Activated T-helper 17 cell treated with anti-CD3 and anti-CD28 coated beads, Interleukin-2, amount 50 U/mL, for 72 hours (primary cell): ENCODE measurements at regions not wholly inside any gene's neighbourhood (a gene's known extent, or its start where the extent isn't known, plus 50 kb on each side); places are given as distances from the start of the nearest gene placed in this dataset.

ENCODE experiments used
- ATAC-seq: fragments of 150-1000 bp; cut with Tn5 transposase; replicated peaks from 2 replicates; pipeline ENCODE4 v1.10.0; 2021; ENCODE audit warnings: mild to moderate bottlenecking, moderate library complexity
- H3K27ac Mint-ChIP-seq: one replicate; pipeline ENCODE4 v1.8.0; 2022; ENCODE audit warnings: mixed read lengths
- H3K27me3 Mint-ChIP-seq: one replicate; pipeline ENCODE4 v1.8.0; 2022; ENCODE audit warnings: mixed read lengths
- H3K36me3 Mint-ChIP-seq: one replicate; pipeline ENCODE4 v1.8.0; 2022; ENCODE audit warnings: low read depth, mild to moderate bottlenecking, mixed read lengths
- H3K4me1 Mint-ChIP-seq: one replicate; pipeline ENCODE4 v1.8.0; 2022; ENCODE audit warnings: mixed read lengths
- H3K4me3 Mint-ChIP-seq: one replicate; pipeline ENCODE4 v1.8.0; 2022; ENCODE audit warnings: mild to moderate bottlenecking, mixed read lengths
- H3K9me3 Mint-ChIP-seq: one replicate; pipeline ENCODE4 v1.8.0; 2022; ENCODE audit warnings: mixed read lengths

DNA sequence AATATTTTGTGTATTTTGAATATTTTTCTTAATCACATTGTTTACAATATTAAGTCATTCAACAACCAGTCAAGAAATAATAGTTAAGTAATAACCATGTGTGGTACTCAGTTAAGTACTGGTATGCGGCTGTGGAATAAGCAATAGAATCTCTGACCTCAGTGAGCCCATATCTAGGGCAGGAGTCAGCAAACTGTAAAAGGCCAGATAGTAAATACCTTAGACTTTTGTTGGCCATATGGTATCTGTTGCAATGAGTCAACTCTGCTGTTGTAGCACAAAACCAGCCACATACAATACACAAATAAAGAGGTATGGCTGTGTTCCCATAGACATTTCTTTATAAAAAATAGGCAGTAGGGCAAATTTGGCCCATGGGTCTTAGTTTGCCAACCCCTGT is 311.6 kb upstream of the SEMA3A start:
- H3K9me3 Mint-ChIP-seq: peaks cover 5% of the 10 kb centered on the region
- ATAC-seq: no peak
- no peak overlapping the region for H3K4me3 Mint-ChIP-seq
- no peaks in the 10 kb centered on the region for H3K4me1 Mint-ChIP-seq
- no peaks in the 10 kb centered on the region for H3K27me3 Mint-ChIP-seq
- H3K36me3 Mint-ChIP-seq: no peaks in the 10 kb centered on the region
- no peak overlapping the region for H3K27ac Mint-ChIP-seq

DNA sequence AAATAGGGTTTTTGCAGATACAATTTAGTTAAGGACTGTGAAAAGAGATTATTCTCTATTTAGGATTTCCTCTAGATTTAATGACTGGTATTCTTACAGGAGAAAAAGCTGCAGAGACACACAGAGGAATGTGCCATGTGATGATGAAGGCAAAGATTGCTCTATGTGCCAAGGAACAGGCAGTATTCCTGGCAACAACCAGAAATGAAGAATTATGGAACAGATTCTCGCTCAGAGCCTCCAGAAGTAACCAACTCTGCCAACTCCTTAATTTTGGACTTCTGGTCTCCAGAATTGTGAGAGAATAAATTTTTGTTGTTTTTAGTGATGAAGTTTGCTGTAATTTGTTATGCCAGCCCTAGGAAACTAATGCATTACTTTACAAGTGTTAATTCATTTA is 307.6 kb upstream of the SEMA3A start:
- Mint-ChIP-seq H3K27ac (no peak overlapping the region), H3K36me3 (no peaks in the 10 kb centered on the region), H3K4me1 (no peaks in the 10 kb centered on the region), H3K4me3 (no peak overlapping the region), H3K27me3 (no peaks in the 10 kb centered on the region), H3K9me3 (no peaks in the 10 kb centered on the region)
- no peak for ATAC-seq

DNA sequence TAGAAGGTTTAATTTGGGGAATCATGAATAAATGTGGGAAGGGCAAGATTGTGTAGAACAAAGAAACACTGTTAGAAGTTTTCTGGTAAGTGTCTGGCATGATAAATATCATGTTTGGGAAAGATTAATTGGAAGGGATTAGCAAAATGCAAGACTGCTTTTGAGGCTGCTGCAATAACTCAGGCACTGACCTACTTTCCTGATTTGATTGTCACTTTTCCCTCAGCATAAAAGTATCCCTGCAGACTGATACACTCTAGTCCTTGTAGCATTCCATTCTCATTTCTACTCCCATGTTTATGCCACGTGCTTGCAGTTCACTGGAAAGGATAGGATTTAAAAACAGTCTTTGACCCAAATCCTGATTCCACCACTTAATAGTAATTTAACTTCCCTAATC is 303.3 kb upstream of the SEMA3A start:
- no peaks in the 10 kb centered on the region for H3K36me3 Mint-ChIP-seq
- no peaks in the 10 kb centered on the region for H3K9me3 Mint-ChIP-seq
- no peak overlapping the region for H3K4me3 Mint-ChIP-seq
- no peak for ATAC-seq
- H3K27me3 Mint-ChIP-seq: no peaks in the 10 kb centered on the region
- H3K4me1 Mint-ChIP-seq: no peaks in the 10 kb centered on the region
- no peak overlapping the region for H3K27ac Mint-ChIP-seq

DNA sequence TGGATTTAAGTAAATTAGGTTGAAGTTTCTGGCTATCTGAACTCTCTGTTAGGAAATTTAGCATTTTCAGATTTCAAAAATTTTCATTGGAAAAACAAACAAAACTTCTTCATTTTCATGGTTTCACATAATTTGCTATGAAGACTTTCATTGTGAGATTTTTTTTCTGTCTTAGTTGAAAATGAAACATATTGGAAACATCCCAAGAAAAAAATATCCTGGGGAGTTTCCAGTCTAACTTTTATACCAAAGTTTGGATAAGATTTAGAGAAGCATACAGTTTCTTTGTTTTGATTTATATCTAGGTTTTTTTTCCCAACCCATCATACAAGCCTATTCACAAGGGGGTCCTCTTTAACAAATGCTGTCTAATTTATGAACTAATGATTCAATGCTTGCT is 300.5 kb upstream of the SEMA3A start:
- H3K27ac Mint-ChIP-seq: no peak overlapping the region
- no peaks in the 10 kb centered on the region for H3K27me3 Mint-ChIP-seq
- no peak overlapping the region for H3K4me3 Mint-ChIP-seq
- no peak for ATAC-seq
- H3K4me1 Mint-ChIP-seq: no peaks in the 10 kb centered on the region
- no peaks in the 10 kb centered on the region for H3K9me3 Mint-ChIP-seq
- H3K36me3 Mint-ChIP-seq: no peaks in the 10 kb centered on the region

DNA sequence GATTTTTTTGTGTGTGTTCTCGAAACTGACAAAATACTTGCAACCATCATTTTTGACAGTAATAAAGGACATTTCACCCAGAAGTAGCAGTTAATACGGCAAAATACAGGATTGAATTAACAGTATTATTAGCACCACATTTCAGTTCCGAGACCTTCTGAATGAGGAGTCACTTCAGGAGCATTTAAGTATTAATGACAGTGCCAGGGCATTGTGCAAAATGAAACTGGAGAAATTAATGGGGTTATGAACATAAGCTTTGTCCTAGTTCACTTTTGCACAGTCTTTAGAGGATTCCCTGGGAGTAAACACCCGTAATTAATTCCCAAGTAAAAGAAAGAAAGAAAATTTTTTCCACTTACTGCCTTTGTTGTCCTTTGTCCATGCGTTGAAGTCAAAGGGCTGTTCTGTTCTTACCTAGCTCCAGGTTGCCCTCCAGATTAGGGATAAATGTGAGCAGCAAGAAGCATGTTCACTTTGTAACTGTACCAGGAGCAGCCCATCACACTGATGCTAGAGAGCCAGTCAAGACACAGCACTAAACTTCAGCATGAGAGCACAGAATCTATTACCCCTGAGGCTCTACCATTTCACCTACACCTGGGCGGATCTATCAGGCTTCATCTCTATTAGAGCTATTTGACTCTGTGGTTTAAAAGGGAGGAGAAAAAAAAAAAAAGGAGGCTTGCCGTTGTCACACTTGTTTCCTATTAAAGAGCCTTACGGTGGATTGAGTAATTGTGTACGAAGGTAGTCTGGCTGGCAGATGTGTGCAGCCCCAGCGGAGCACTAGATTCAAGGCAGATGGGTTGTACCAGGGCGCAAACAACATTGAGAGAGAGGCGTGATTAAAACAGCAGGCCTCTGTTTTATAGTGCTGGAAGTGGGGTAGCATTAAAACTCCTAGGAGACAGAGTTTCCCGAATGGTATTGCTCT is 297.8 kb upstream of the SEMA3A start:
- no peak overlapping the region for H3K4me3 Mint-ChIP-seq
- ATAC-seq: no peak
- no peaks in the 10 kb centered on the region for H3K27me3 Mint-ChIP-seq
- no peaks in the 10 kb centered on the region for H3K36me3 Mint-ChIP-seq
- no peaks in the 10 kb centered on the region for H3K4me1 Mint-ChIP-seq
- H3K9me3 Mint-ChIP-seq: no peaks in the 10 kb centered on the region
- H3K27ac Mint-ChIP-seq: no peak overlapping the region

DNA sequence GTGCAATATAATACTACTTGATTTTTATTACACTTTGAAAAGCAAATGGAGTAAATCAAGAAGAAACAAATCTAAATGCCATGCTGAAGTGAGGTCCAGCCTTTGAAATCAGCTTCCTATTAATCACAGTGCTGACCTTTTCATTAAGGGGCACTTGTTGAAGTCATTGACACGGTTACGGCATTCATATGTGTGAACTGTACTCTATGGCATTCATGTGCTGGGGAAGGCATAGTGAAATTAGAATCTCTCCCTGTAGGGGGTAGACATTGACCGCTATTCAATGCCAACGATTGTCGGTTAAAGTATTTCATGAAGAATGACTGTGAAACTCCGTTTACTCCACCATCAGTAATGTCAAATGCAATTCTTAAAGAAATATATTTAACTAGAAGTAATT is 296.1 kb upstream of the SEMA3A start:
- H3K27me3 Mint-ChIP-seq: no peaks in the 10 kb centered on the region
- no peak for ATAC-seq
- no peak overlapping the region for H3K27ac Mint-ChIP-seq
- no peaks in the 10 kb centered on the region for H3K36me3 Mint-ChIP-seq
- no peaks in the 10 kb centered on the region for H3K4me1 Mint-ChIP-seq
- no peak overlapping the region for H3K4me3 Mint-ChIP-seq
- H3K9me3 Mint-ChIP-seq: no peaks in the 10 kb centered on the region

DNA sequence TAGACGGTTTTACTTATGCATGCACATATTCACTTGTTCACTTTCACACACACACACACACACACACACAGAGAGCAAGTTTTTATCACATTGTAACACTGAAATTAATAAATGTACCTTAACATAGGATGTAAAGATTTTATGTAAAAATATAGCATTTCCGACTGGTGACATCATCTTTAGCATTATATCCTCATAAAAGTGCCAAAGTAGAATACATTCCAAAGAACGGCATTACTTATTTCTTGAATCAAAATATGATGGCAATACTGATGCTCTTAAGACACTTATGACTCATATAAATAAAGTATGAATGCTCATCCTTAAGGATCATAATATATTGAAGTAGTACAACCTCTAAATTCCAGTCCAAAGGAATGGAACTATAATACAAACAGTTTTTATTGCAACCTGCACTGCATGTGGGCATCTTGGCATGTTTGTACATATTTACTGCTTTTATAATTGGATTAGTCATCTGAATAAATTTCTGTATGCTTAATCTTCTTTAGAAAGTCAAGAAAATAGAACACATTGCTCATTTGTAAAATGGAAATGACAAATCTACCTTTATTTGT is 290.0 kb upstream of the SEMA3A start:
- H3K4me3 Mint-ChIP-seq: no peak overlapping the region
- no peak overlapping the region for H3K27ac Mint-ChIP-seq
- H3K36me3 Mint-ChIP-seq: no peaks in the 10 kb centered on the region
- H3K4me1 Mint-ChIP-seq: no peaks in the 10 kb centered on the region
- no peak for ATAC-seq
- H3K27me3 Mint-ChIP-seq: no peaks in the 10 kb centered on the region
- no peaks in the 10 kb centered on the region for H3K9me3 Mint-ChIP-seq

DNA sequence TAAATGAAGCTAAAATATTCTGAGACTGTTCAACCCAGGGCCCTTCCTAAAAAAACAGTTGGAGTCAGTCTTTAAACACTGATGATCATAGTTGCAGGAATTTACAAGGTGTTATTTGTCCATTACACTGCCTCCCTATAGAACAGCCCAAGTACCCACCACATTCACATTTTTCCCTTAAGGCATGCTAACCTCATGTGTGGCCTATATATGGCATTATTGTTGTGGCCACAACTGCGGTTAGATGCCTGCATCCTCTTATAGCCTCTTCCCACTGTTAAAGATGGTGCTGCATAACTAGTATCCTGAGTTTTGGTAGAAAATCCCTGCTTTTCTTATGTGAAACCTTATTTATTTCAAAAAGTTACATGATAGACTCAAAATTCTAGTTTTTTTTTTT is 287.9 kb upstream of the SEMA3A start:
- no peaks in the 10 kb centered on the region for H3K9me3 Mint-ChIP-seq
- no peaks in the 10 kb centered on the region for H3K4me1 Mint-ChIP-seq
- no peak overlapping the region for H3K4me3 Mint-ChIP-seq
- ATAC-seq: no peak
- H3K27ac Mint-ChIP-seq: no peak overlapping the region
- H3K27me3 Mint-ChIP-seq: no peaks in the 10 kb centered on the region
- H3K36me3 Mint-ChIP-seq: no peaks in the 10 kb centered on the region

DNA sequence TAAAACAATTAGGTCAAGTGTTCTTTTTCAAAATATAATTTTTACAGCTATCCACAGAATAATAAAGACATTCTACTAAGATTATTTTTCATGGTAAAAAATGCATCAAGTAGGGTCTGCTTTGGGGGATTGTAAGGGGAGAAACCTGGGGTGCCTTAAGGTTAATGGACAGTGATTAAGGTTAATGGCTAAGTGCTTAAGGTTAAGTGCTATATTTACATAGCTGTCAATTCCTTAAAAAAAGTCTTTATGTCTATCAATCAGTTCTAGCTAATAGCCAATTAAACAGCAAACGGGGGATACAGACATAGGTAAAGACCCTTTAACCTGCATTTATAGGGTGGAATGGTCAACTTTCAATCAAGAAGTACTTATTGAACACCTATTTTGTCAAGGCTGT is 284.5 kb upstream of the SEMA3A start:
- Mint-ChIP-seq H3K4me1 (no peaks in the 10 kb centered on the region), H3K9me3 (peaks cover 3% of the 10 kb centered on the region), H3K36me3 (no peaks in the 10 kb centered on the region), H3K27me3 (no peaks in the 10 kb centered on the region), H3K4me3 (no peak overlapping the region), H3K27ac (no peak overlapping the region)
- ATAC-seq: no peak

DNA sequence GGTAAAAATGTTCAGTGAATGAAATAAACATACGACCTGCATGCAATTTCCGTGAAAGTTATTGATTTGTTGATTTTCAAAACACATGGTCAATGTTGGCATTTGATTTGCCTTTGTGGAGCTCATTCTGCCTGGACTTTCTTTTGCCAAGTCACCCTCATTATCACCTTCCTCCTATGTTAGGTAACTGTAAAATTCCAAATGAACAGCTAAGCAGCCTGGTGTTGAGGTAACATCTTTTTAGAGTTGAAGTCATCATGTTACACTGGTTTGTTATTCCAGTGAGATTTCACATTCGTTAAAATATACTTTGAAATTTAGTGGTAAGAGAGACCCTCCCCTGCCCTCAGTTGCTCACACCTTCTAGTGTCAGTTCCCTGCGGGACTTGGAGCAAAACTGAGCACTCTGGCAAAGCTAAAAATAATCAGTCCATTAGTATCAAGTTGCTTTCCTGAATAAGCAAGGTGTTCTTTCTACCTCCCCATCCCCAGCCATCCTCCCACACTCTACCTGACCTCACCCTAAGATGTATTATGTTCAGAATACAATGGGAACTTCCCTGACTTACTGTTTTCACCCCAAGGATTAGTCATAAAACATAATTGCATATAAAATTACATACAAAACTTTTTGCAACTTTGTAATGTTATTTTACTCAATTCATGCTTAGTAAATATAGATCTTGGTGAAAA is 283.3 kb upstream of the SEMA3A start:
- Mint-ChIP-seq H3K36me3 (no peaks in the 10 kb centered on the region), H3K4me1 (no peaks in the 10 kb centered on the region), H3K9me3 (peaks cover 3% of the 10 kb centered on the region), H3K4me3 (no peak overlapping the region), H3K27ac (no peak overlapping the region), H3K27me3 (no peaks in the 10 kb centered on the region)
- ATAC-seq: no peak

DNA sequence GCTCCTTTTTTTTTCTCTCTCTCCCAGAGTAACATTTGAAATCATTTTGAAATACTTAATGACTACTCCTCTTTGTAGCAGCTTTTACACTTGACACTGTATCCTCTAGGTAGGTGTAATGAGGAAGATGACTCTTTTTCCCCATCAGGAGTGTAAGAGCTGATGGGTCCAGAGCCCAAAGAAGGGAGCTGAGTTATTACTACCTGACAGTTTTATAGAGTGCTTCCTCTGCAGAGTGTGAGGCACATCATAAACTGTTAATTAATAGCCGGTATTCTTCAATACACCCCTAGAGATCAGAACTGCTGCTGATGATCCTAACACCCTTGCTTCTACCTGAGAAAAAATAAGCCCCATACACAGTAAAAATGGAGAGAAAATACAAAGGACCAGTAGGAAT is 279.8 kb upstream of the SEMA3A start:
- Mint-ChIP-seq H3K36me3 (no peaks in the 10 kb centered on the region), H3K4me1 (no peaks in the 10 kb centered on the region), H3K27me3 (no peaks in the 10 kb centered on the region), H3K27ac (no peak overlapping the region), H3K4me3 (no peak overlapping the region), H3K9me3 (peaks cover 3% of the 10 kb centered on the region)
- ATAC-seq: no peak

DNA sequence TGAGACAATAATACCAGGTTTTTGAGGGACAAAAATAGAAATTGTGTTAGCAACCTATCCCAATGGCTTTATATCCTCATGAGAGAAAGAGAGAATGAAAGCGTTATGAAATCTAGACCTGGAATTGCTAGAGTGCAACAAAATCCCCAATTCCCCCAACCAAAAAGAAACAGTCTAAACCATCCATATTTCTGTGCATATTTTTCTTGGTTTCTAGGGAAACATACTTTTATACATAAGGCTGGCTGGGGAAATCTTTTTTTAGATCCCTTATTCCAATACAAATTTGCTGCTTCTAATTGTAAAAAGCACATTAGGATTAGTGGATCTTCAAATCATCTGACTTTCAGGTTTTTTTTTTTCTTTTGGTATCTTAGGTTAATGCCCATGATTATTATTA is 277.0 kb upstream of the SEMA3A start:
- Mint-ChIP-seq H3K4me1 (no peaks in the 10 kb centered on the region), H3K27ac (no peak overlapping the region), H3K27me3 (no peaks in the 10 kb centered on the region), H3K4me3 (no peak overlapping the region), H3K9me3 (peaks cover 7% of the 10 kb centered on the region), H3K36me3 (no peaks in the 10 kb centered on the region)
- no peak for ATAC-seq

DNA sequence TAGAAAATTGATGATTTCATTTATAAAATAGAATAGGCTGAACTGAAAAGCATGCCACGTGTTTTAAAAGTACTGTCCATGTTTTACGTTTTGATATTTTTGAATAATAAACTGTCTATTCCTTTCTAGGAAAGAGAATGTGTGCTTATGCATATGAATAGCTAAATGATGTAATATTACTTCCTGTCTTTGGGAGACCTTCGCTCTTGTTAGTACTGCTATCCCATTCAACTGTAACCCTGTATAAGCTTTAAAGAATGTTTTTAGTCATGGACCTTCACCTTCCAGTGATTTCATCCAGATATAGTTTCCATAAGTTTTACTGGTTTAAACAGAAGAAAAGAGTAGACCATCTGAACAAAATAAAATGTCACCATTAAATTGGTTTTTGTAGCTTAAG is 274.4 kb upstream of the SEMA3A start:
- no peak for ATAC-seq
- Mint-ChIP-seq H3K4me1 (no peaks in the 10 kb centered on the region), H3K36me3 (no peaks in the 10 kb centered on the region), H3K9me3 (peaks cover 4% of the 10 kb centered on the region), H3K27me3 (no peaks in the 10 kb centered on the region), H3K4me3 (no peak overlapping the region), H3K27ac (no peak overlapping the region)

DNA sequence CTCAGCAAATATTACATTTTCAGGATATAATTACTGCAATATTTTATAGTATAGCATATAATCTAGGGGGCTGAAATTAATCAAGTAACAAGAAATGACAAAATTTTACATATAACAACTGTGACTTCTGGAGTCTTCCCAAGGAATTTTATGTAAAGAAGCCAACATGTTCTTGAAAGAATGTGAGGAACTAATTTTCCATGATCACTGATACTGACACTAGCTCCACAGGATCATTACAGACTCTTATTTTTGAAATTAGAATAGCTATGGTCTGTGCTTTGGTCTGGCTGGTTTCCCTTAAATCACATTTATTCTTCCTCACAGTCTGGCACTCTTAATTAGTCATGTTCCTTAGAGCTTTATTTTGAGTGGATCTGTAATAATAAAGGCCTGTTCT is 267.7 kb upstream of the SEMA3A start:
- H3K4me3 Mint-ChIP-seq: no peak overlapping the region
- H3K9me3 Mint-ChIP-seq: no peaks in the 10 kb centered on the region
- no peaks in the 10 kb centered on the region for H3K27me3 Mint-ChIP-seq
- H3K36me3 Mint-ChIP-seq: no peaks in the 10 kb centered on the region
- H3K27ac Mint-ChIP-seq: no peak overlapping the region
- no peak for ATAC-seq
- no peaks in the 10 kb centered on the region for H3K4me1 Mint-ChIP-seq

DNA sequence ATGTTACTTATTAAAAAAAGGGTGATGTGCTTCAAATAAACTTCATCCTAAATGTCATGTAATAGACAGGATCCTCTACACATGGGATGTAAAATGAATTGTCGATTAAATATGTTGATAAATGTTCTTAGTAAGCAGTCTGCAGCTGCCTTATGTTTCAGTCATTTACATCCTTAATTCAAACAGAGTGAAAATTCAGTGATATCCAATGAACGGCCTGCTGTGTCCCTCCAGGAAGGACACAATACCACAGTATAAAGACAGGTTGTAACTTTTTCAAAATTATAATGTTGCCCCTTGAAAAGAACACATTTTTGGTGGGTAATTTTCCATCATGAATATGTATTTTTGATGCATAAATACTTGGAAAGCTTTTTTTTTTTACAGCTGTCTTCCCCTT is 266.5 kb upstream of the SEMA3A start:
- H3K36me3 Mint-ChIP-seq: no peaks in the 10 kb centered on the region
- no peak overlapping the region for H3K4me3 Mint-ChIP-seq
- ATAC-seq: no peak
- no peaks in the 10 kb centered on the region for H3K27me3 Mint-ChIP-seq
- H3K4me1 Mint-ChIP-seq: no peaks in the 10 kb centered on the region
- no peaks in the 10 kb centered on the region for H3K9me3 Mint-ChIP-seq
- H3K27ac Mint-ChIP-seq: no peak overlapping the region
